ENCODE measurements at regions not wholly inside any gene's neighbourhood (a gene's known extent, or its start where the extent isn't known, plus 50 kb on each side); places are given as distances from the start of the nearest gene placed in this dataset.

GRCh38 chr6:87789198-87789899 lies 87.3 kb upstream of the AKIRIN2 start:
- no peak for DNase-seq
- no peaks in the 10 kb centered on the region for H3K9me3 ChIP-seq
- H3K4me1 ChIP-seq, result peaks cover 0 to 5% (median 0%) of the 10 kb centered on the region in 4 donors
- TF ChIP-seq POLR2AphosphoS5 (IDR thresholded peaks at IDR 0.05) (no peak), POLR2A (IDR thresholded peaks at IDR 0.05) (no peak), CTCF (IDR thresholded peaks at IDR 0.05) (no peak), EP300 (IDR thresholded peaks at IDR 0.05) (no peak)
- H3K27me3 ChIP-seq, result no peaks in the 10 kb centered on the region
- no peak overlapping the region for H3K4me3 ChIP-seq
- H3K27ac ChIP-seq, result no peak overlapping the region
- intact Hi-C loops (cut with DNase I; ENCODE audit: low total_unique reads), result no loop called here
- no peaks in the 10 kb centered on the region for H3K36me3 ChIP-seq
- 27 to 35% (median 30%) methylated on average over 2 of the region's 2 CpGs for WGBS, 5 donors

- no peak for DNase-seq
- TF ChIP-seq CTCF (IDR thresholded peaks at IDR 0.05), result no peak
- TF ChIP-seq POLR2AphosphoS5 (IDR thresholded peaks at IDR 0.05), result no peak
- no peak for TF ChIP-seq POLR2A (IDR thresholded peaks at IDR 0.05)
- TF ChIP-seq EP300 (IDR thresholded peaks at IDR 0.05), result no peak
- H3K27ac ChIP-seq, result no peak overlapping the region
- H3K9me3 ChIP-seq, result no peaks in the 10 kb centered on the region
- intact Hi-C loops (cut with DNase I; ENCODE audit: low total_unique reads), result no loop called here
- no peak overlapping the region for H3K4me3 ChIP-seq
- peaks cover 0 to 5% (median 0%) of the 10 kb centered on the region in 4 donors for H3K4me1 ChIP-seq
- H3K27me3 ChIP-seq, result no peaks in the 10 kb centered on the region
- 92 to 99% (median 93%) methylated on average over 3 of the region's 3 CpGs for WGBS, 5 donors
- no peaks in the 10 kb centered on the region for H3K36me3 ChIP-seq
These were observed 86.1 kb upstream of the AKIRIN2 start for GRCh38 chr6:87788141-87788540.

- Histone ChIP-seq H3K9me3 (no peaks in the 10 kb centered on the region), H3K4me3 (no peak overlapping the region), H3K36me3 (no peaks in the 10 kb centered on the region), H3K27ac (no peak overlapping the region), H3K27me3 (no peaks in the 10 kb centered on the region), H3K4me1 (no peaks in the 10 kb centered on the region)
- intact Hi-C loops (cut with DNase I; ENCODE audit: low total_unique reads), result no loop called here
- no peak for TF ChIP-seq EP300 (IDR thresholded peaks at IDR 0.05)
- TF ChIP-seq POLR2AphosphoS5 (IDR thresholded peaks at IDR 0.05), result no peak
- TF ChIP-seq CTCF (IDR thresholded peaks at IDR 0.05), result no peak
- TF ChIP-seq POLR2A (IDR thresholded peaks at IDR 0.05), result no peak
- 75 to 88% (median 87%) methylated on average over 2 of the region's 2 CpGs for WGBS, 5 donors
- DNase-seq, result no peak
These were observed 83.3 kb upstream of the AKIRIN2 start for GRCh38 chr6:87785229-87785862.

GRCh38 chr6:87784690-87785089 lies 82.7 kb upstream of the AKIRIN2 start:
- no peaks in the 10 kb centered on the region for H3K9me3 ChIP-seq
- H3K27me3 ChIP-seq, result no peaks in the 10 kb centered on the region
- TF ChIP-seq POLR2A (IDR thresholded peaks at IDR 0.05) (no peak), EP300 (IDR thresholded peaks at IDR 0.05) (no peak), CTCF (IDR thresholded peaks at IDR 0.05) (no peak), POLR2AphosphoS5 (IDR thresholded peaks at IDR 0.05) (no peak)
- DNase-seq, result no peak
- no peak overlapping the region for H3K4me3 ChIP-seq
- intact Hi-C loops (cut with DNase I; ENCODE audit: low total_unique reads), result no loop called here
- H3K36me3 ChIP-seq, result no peaks in the 10 kb centered on the region
- no peaks in the 10 kb centered on the region for H3K4me1 ChIP-seq
- WGBS, 5 donors, result 44 to 76% (median 62%) methylated on average over 2 of the region's 2 CpGs
- H3K27ac ChIP-seq, result no peak overlapping the region
